HepG2 (cell line): ENCODE measurements at regions not wholly inside any gene's neighbourhood (a gene's known extent, or its start where the extent isn't known, plus 50 kb on each side); places are given as distances from the start of the nearest gene placed in this dataset.

Source experiments
- ATAC-seq: fragments of 200-7000 bp; cut with Tn5 transposase; 3 replicates; pipeline ENCODE4 v1.9.1; 2020; ENCODE audit warnings: mild to moderate bottlenecking, moderate library complexity
- BruUV-seq: library from RNA; stranded (reverse); fragments of 400-500 nt; replicated peaks from 2 replicates; lab custom pipeline; 2021; lab: Mats Ljungman, UMichigan
- CTCF ChIA-PET: fragments of 300-600 bp; formaldehyde crosslinking; extraction: SDS; loops from one replicate; lab custom pipeline; 2021; ENCODE audit warnings: low total read pairs, inconsistent platforms, low intra/inter-chr PET ratio; lab: Yijun Ruan, JAX
- POLR2A ChIA-PET: fragments of 350-600 bp; sonication (Branson Sonifier 250); formaldehyde crosslinking; loops from one replicate; lab custom pipeline; 2020; ENCODE audit warnings: antibody characterized with exemption, inconsistent platforms; lab: Yijun Ruan, JAX
- DNase-seq: peaks from one replicate; pipeline ENCODE4 v3.0.0-alpha.2; 2015; ENCODE audit warnings: low spot score
- FAIRE-seq: peaks from 3 replicates; lab custom pipeline; 2011; peaks lifted over from hg19 to GRCh38; lab: Jason Lieb, UNC
- H2AFZ ChIP-seq: one replicate; pipeline ENCODE4 v1.6.1; 2011; ENCODE audit warnings: low read length, inconsistent platforms
- H3K27ac ChIP-seq: fragments of 300-600 bp; 3 replicates; pipeline ENCODE4 v1.8.0; 2011; ENCODE audit warnings: mixed run types, mild to moderate bottlenecking, mixed read lengths, low read length, inconsistent platforms; ENCODE audit not compliant: insufficient read depth; ENCODE audit errors: extremely low read length
- H3K27me3 ChIP-seq, 2 experiments: fragments of 200-600 bp in 1 of 2; 2 replicates in 1 of 2; 3 replicates in 1 of 2; pipeline versions ENCODE4 v1.6.0 to v1.8.0; 2011; ENCODE audit warnings: low read length in 2 of 2, mild to moderate bottlenecking in 2 of 2, moderate library complexity in 2 of 2, inconsistent platforms in 1 of 2; ENCODE audit not compliant: insufficient read depth in 2 of 2, control insufficient read depth in 1 of 2
- H3K36me3 ChIP-seq, 2 experiments: fragments of 200-600 bp in 1 of 2; replicated peaks in 1 of 2; 2 replicates in 1 of 2; 3 replicates in 1 of 2; pipeline versions ENCODE4 v1.5.1 to v1.8.0; 2011; ENCODE audit warnings: low read length in 2 of 2, inconsistent platforms in 1 of 2; ENCODE audit not compliant: insufficient read depth in 2 of 2, control insufficient read depth in 1 of 2
- H3K4me1 ChIP-seq: 2 replicates; pipeline ENCODE4 v1.5.1; 2012; ENCODE audit warnings: low read length, inconsistent platforms; ENCODE audit not compliant: insufficient read depth
- H3K4me2 ChIP-seq: 2 replicates; pipeline ENCODE4 v1.6.0; 2011; ENCODE audit warnings: low read depth, low read length, inconsistent platforms
- H3K4me3 ChIP-seq, 3 experiments: fragments of 200-600 bp in 1 of 3; sonication (generic), shearing (Covaris generic) in 1 of 3; replicated peaks in 1 of 3; 2 replicates each; pipeline ENCODE4 v1.5.1; 2011 to 2016; ENCODE audit warnings: low read length in 3 of 3, inconsistent platforms in 2 of 3, low read depth in 2 of 3, mild to moderate bottlenecking in 2 of 3, control low read depth in 1 of 3, mixed read lengths in 1 of 3; ENCODE audit not compliant: insufficient read depth in 1 of 3
- H3K79me2 ChIP-seq: one replicate; pipeline ENCODE4 v1.6.1; 2011; ENCODE audit warnings: low read length, inconsistent platforms; ENCODE audit not compliant: insufficient read depth
- H3K9ac ChIP-seq: 2 replicates; pipeline ENCODE4 v1.6.0; 2011; ENCODE audit warnings: mild to moderate bottlenecking, low read depth, low read length, inconsistent platforms; ENCODE audit not compliant: insufficient read depth
- H3K9me3 ChIP-seq: 2 replicates; pipeline ENCODE4 v1.5.1; 2012; ENCODE audit warnings: mild to moderate bottlenecking, low read length
- H4K20me1 ChIP-seq: 2 replicates; pipeline ENCODE4 v1.6.0; 2011; ENCODE audit warnings: inconsistent platforms, mild to moderate bottlenecking, low read length, moderate library complexity; ENCODE audit not compliant: insufficient read depth
- BCL6 ChIP-seq: IDR thresholded peaks from 2 replicates; pipeline ENCODE4 v1.6.1; 2016; ENCODE audit warnings: missing genetic modification reagents, missing compliant biosample characterization
- CBX2 ChIP-seq, 2 experiments: fragments of 200-600 bp in 1 of 2; sonication (generic); formaldehyde crosslinking in 1 of 2; IDR thresholded peaks; 2 replicates each; pipeline versions ENCODE4 v1.7.0 to v1.8.1; 2018 to 2022; ENCODE audit warnings: low read depth in 2 of 2, low read length in 1 of 2, mild to moderate bottlenecking in 1 of 2, missing genetic modification reagents in 1 of 2
- CBX5 ChIP-seq: sonication (generic); formaldehyde crosslinking; IDR thresholded peaks from 2 replicates; pipeline ENCODE4 v1.4.0; 2020; ENCODE audit warnings: missing genetic modification reagents, borderline replicate concordance
- FOXM1 ChIP-seq: sonication (generic); formaldehyde crosslinking; IDR thresholded peaks from 2 replicates; pipeline ENCODE4 v1.5.0; 2020; ENCODE audit warnings: missing genetic modification reagents
- MAFF ChIP-seq: IDR thresholded peaks from 2 replicates; pipeline ENCODE4 v1.6.1; 2011; ENCODE audit warnings: low read depth, low read length, improper control_type of control experiment
- MAFK ChIP-seq, 2 experiments: IDR thresholded peaks in 1 of 2; conservative IDR thresholded peaks in 1 of 2; 2 replicates each; pipeline ENCODE4 v1.6.1; 2011; ENCODE audit warnings: improper control_type of control experiment in 2 of 2, low read length in 2 of 2
- MLXIP ChIP-seq: sonication (generic); formaldehyde crosslinking; IDR thresholded peaks from 2 replicates; pipeline ENCODE4 v1.9.0; 2021; ENCODE audit warnings: missing genetic modification reagents, borderline replicate concordance
- NONO ChIP-seq, 2 experiments: fragments of 450-650 bp in 1 of 2; sonication (generic) in 1 of 2; formaldehyde crosslinking in 1 of 2; IDR thresholded peaks in 1 of 2; conservative IDR thresholded peaks in 1 of 2; 2 replicates each; pipeline versions ENCODE4 v1.6.1 to v1.8.0; 2017 to 2022; ENCODE audit warnings: mild to moderate bottlenecking in 1 of 2, missing genetic modification reagents in 1 of 2, moderate library complexity in 1 of 2
- ZNF232 ChIP-seq: sonication (generic); formaldehyde crosslinking; IDR thresholded peaks from 2 replicates; pipeline ENCODE4 v1.4.0; 2020; ENCODE audit warnings: missing genetic modification reagents, borderline replicate concordance
- ZNF362 ChIP-seq: sonication (generic); formaldehyde crosslinking; IDR thresholded peaks from 2 replicates; pipeline ENCODE4 v1.4.0; 2020; ENCODE audit warnings: missing genetic modification reagents, mild to moderate bottlenecking, borderline replicate concordance
- ZNF790 ChIP-seq: sonication (generic); formaldehyde crosslinking; IDR thresholded peaks from 2 replicates; pipeline ENCODE4 v1.8.0; 2022; ENCODE audit warnings: missing genetic modification reagents, mild to moderate bottlenecking, borderline replicate concordance
- WGBS: methylation state at CpG from one replicate; pipeline ENCODE4 v1.1.6; 2017; ENCODE audit warnings: low lambda C conversion rate; 5-methylcytosine and 5-hydroxymethylcytosine counted together
- in situ Hi-C: cut with HindIII; loops from 2 replicates; pipeline ENCODE4 v1.10.0; 2017; ENCODE audit warnings: low pct_unique_long_range_greater_than_20kb; ENCODE audit not compliant: extremely low pct_ligation_motif_present
- intact Hi-C: fragments of 100-400 bp; cut with micrococcal nuclease; formaldehyde crosslinking; loops from one replicate; pipeline ENCODE4 v1.10.0; 2022; ENCODE audit not compliant: unreplicated experiment
- TF ChIP-seq, protein P1 (sequence below): IDR thresholded peaks from 2 replicates; pipeline ENCODE4 v1.6.1; 2016; ENCODE audit warnings: missing genetic modification reagents, missing compliant biosample characterization

DNA sequence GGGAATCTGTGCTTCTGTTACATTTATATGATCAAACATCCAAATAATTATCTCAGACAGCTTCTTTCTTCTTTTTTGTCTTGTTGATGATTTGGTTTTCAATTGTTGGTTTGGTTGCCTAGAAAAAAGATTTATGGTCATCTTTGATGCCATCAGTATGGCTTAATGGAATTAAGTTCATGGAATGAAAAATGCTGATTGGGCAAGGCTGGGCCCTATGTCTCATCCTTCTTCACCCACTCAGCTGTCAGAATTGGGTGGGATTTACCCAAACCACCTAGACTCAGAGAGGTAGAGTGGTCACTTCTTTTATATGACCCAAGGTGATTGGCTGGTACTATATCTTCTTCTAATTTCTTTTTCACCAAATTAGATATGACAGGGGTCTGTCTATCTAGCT lies 258.3 kb downstream of the DOK5 start:
- DNase-seq (no peak), ATAC-seq (no peak), FAIRE-seq (no peak)
- Histone ChIP-seq H3K36me3 (no peaks in the 10 kb centered on the region), H2AFZ (no peak overlapping the region), H3K79me2 (no peaks in the 10 kb centered on the region), H3K9ac (no peak overlapping the region), H3K4me2 (no peak overlapping the region), H3K4me1 (no peaks in the 10 kb centered on the region), H3K27me3 (no peaks in the 10 kb centered on the region), H3K4me3 (no peak overlapping the region), H3K27ac (no peak overlapping the region), H4K20me1 (no peaks in the 10 kb centered on the region), H3K9me3 (no peaks in the 10 kb centered on the region)
- ChIA-PET CTCF (no interaction called here), POLR2A (no interaction called here)
- intact Hi-C loops (no loop called here), in situ Hi-C loops (no loop called here)
- no TSS peak for BruUV-seq
- TF ChIP-seq NONO (IDR thresholded peaks at IDR 0.05), result no peak
- no peak for TF ChIP-seq NONO (CRISPR knock-in tag; conservative IDR thresholded peaks at IDR 0.05)
- TF ChIP-seq MAFF, result 0 out of 2 replicates have a peak, but pooled peaks have one; percentile 45
- TF ChIP-seq MAFK (conservative IDR thresholded peaks at IDR 0.05 in 1 of 2, IDR thresholded peaks at IDR 0.05 in 1 of 2; ENCODE audit: low read length in 2 of 2), result peak; percentile 72

- H3K9ac ChIP-seq, result no peak overlapping the region
- BruUV-seq, result no TSS peak
- H4K20me1 ChIP-seq, result no peaks in the 10 kb centered on the region
- H2AFZ ChIP-seq, result no peak overlapping the region
- H3K79me2 ChIP-seq, result no peaks in the 10 kb centered on the region
- FAIRE-seq, result no peak
- POLR2A ChIA-PET, result no interaction called here
- TF ChIP-seq ZNF362 (CRISPR knock-in tag) (no peak), ZNF232 (no peak), ZNF790 (CRISPR knock-in tag) (no peak), BCL6 (CRISPR knock-in tag) (no peak), FOXM1 (CRISPR knock-in tag) (no peak), CBX5 (no peak), MLXIP (CRISPR knock-in tag) (no peak), CBX2 (IDR thresholded peaks at IDR 0.05; ENCODE audit: low read depth, low read length) (no peak), CBX2 (CRISPR knock-in tag; IDR thresholded peaks at IDR 0.05; ENCODE audit: low read depth) (no peak)
- TF ChIP-seq, protein P1, sequence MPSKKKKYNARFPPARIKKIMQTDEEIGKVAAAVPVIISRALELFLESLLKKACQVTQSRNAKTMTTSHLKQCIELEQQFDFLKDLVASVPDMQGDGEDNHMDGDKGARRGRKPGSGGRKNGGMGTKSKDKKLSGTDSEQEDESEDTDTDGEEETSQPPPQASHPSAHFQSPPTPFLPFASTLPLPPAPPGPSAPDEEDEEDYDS (CRISPR knock-in tag), result no peak
- WGBS, result 4% methylated on average over 4 of the region's 4 CpGs
- no peaks in the 10 kb centered on the region for H3K9me3 ChIP-seq
- no peak for DNase-seq
- intact Hi-C loops (no loop called here), in situ Hi-C loops (no loop called here)
- no peaks in the 10 kb centered on the region for H3K27me3 ChIP-seq
- CTCF ChIA-PET, result interaction anchor here (0.7 kb wide), 1 partner anchor 47 kb away, joined by 5 read pairs; no protein-coding TSS in a partner anchor
- H3K36me3 ChIP-seq, result no peaks in the 10 kb centered on the region
- H3K27ac ChIP-seq, result no peak overlapping the region
- no peak for ATAC-seq
- no peaks in the 10 kb centered on the region for H3K4me1 ChIP-seq
- no peak overlapping the region for H3K4me3 ChIP-seq
- H3K4me2 ChIP-seq, result no peak overlapping the region
These were observed 252.1 kb downstream of the DOK5 start for GRCh38 chr20:54727490-54727889.
